Effector memory CD4-positive, alpha-beta T cell (primary cell): ENCODE measurements at regions not wholly inside any gene's neighbourhood (a gene's known extent, or its start where the extent isn't known, plus 50 kb on each side); places are given as distances from the start of the nearest gene placed in this dataset.

ENCODE experiments used
- DNase-seq, 3 donors: peaks; one replicate each; pipeline ENCODE4 v3.0.0-alpha.2; 2020
- H3K27ac ChIP-seq: 2 replicates; pipeline ENCODE4 v1.7.0; 2013; ENCODE audit warnings: mild to moderate bottlenecking, low read length, moderate library complexity; ENCODE audit not compliant: insufficient read depth, poor library complexity, severe bottlenecking
- H3K27me3 ChIP-seq: replicated peaks from 2 replicates; pipeline ENCODE4 v1.7.0; 2013; ENCODE audit warnings: mild to moderate bottlenecking, low read length; ENCODE audit not compliant: insufficient read depth, control insufficient read depth, poor library complexity, severe bottlenecking
- H3K36me3 ChIP-seq: 2 replicates; pipeline ENCODE4 v1.7.0; 2013; ENCODE audit warnings: mild to moderate bottlenecking, low read length, moderate library complexity; ENCODE audit not compliant: control insufficient read depth, insufficient read depth
- H3K4me1 ChIP-seq: 2 replicates; pipeline ENCODE4 v1.7.0; 2013; ENCODE audit warnings: low read length, mild to moderate bottlenecking; ENCODE audit not compliant: control insufficient read depth, insufficient read depth, poor library complexity, severe bottlenecking
- H3K4me3 ChIP-seq: 2 replicates; pipeline ENCODE4 v1.7.0; 2013; ENCODE audit warnings: low read length, low read depth, mild to moderate bottlenecking; ENCODE audit not compliant: insufficient read depth, poor library complexity, severe bottlenecking
- H3K9me3 ChIP-seq: 2 replicates; pipeline ENCODE4 v1.7.0; 2013; ENCODE audit warnings: mild to moderate bottlenecking, low read length, moderate library complexity; ENCODE audit not compliant: control insufficient read depth

DNA sequence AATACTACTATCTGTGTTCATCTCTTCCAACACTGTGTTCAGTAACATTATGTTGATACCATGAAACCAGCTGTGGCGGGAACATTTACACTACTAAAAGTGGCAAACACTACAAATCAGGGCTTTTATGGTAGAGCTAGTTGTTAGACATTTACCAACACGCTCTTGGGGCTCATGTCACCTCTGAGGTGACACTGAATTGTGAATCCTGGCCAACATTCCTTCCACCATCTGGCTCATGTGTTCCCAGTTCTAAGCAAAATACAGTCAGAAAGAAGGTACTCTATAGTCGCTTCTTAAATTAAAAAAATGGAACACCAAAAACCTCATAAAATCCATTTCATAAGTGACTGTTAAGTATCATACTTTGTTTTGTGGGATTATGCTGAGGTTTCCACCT, 436.6 kb downstream of the FUT8 start:
- no peak for DNase-seq
- Histone ChIP-seq H3K4me1 (peaks cover 66% of the 10 kb centered on the region), H3K4me3 (no peak overlapping the region)

DNA sequence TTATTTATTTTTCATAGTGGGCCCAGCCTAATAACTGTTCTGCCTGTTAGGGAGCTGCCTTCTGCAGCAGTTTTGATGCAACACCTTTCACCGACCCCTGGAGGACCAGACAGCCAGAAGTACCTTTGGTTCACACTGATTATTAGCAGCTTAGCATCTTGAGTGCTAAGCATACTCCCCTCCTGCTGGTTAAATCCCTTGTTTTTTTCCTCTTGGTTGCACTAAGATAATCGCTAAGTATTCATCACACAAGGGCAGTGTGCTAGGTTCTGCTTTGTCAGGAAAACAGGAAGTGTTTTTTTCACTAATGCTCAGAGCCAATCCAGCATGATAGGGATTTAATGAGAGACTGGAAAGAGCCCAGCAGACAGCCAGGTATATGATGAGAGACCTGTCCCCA, 437.0 kb downstream of the FUT8 start:
- H3K4me3 ChIP-seq: no peak overlapping the region
- no peaks in the 10 kb centered on the region for H3K9me3 ChIP-seq
- peaks cover 65% of the 10 kb centered on the region for H3K4me1 ChIP-seq
- DNase-seq: no peak
- H3K36me3 ChIP-seq: no peaks in the 10 kb centered on the region
- H3K27ac ChIP-seq: peak overlapping the region; percentile 48
- H3K27me3 ChIP-seq: no peaks in the 10 kb centered on the region

More for the DNA sequence above, 436.6 kb downstream of the FUT8 start:
- no peaks in the 10 kb centered on the region for H3K36me3 ChIP-seq
- H3K27ac ChIP-seq: peak overlapping the region; percentile 48
- no peaks in the 10 kb centered on the region for H3K27me3 ChIP-seq
- H3K9me3 ChIP-seq: no peaks in the 10 kb centered on the region

DNA sequence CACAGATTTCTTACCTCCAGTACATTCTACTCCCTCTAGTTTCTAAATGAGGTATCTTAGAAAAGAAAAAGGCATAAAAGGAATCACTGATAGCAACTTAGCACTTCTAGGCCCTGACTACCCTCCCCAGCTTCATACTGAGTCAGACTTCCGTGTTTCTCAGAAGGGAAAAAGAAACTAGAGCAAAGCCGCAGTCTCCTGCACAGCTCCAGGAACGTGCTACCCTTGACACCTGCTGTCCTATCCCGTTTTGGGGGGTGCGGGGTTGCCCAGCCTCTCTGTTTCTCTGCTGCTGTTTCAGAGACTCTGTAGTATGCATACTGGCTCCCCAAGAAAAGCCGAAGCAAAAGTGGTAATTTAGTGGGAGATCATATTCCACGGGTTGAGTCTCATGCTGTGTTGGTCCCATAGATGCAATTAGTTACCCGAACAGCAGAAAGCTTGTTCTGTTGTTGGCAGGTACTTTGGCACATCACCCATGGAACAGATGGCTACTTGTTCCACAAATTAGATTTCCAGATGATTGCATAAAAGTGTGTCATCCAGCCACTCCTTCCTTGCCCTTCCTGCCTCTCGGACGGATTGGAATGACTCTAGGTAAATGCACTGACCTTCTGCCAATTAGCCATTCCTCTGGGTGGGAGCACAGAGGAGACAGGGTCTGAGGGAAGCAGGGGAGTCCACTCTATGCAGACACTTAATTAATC, 438.1 kb downstream of the FUT8 start:
- no peaks in the 10 kb centered on the region for H3K9me3 ChIP-seq
- peak overlapping the region; percentile 48 for H3K27ac ChIP-seq
- H3K36me3 ChIP-seq: no peaks in the 10 kb centered on the region
- no peak overlapping the region for H3K4me3 ChIP-seq
- peak; percentile 18 to 36 (median 31) for DNase-seq
- peaks cover 56% of the 10 kb centered on the region for H3K4me1 ChIP-seq
- H3K27me3 ChIP-seq: no peaks in the 10 kb centered on the region

DNA sequence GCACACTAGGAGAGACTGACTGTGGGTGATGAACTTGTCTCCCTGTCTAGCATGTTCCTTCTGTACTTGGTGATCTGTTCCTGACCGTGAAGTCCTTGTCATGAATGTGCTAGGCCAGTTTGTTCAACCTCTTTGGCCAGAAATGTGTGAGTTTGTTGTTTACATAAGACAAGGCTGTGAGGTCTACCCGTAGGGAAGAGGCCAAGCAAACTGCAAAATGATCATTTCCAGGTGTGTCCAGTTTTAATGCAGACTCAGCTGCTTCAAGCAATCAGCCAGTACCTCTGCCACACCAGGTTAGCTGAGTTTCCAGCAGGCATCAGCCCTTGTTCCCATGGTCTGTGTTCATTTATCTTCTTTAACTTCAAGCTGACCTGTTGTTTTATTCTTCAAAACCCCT, 440.2 kb downstream of the FUT8 start:
- Histone ChIP-seq H3K27me3 (no peaks in the 10 kb centered on the region), H3K36me3 (no peaks in the 10 kb centered on the region), H3K4me1 (peaks cover 44% of the 10 kb centered on the region), H3K4me3 (no peak overlapping the region), H3K9me3 (no peaks in the 10 kb centered on the region), H3K27ac (no peak overlapping the region)
- no peak for DNase-seq

DNA sequence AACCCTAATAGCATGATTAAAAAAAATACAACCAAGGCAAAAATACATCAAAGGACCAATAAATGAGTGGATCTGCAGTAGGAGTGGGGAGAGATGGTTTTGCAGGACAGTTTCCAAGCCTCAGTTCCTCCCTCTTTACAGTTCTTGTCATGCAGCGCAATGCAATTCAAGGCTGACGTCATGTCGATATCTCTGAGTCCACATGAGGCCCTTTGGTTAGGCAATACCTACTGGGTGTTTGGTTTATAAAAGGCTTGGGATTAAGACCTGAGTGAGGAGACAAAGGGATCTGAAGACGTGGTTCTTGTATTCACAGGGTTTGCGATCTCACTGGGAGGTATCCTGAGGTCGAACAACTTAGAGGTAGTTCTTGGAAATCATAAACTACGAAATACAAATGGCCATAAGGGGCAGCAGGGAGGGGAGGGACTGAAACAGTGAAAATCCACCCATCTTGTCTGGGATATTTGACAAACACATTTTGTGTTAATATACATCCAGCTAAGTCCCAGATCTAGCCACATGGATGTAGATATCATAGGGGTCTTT, 441.0 kb downstream of the FUT8 start:
- DNase-seq: no peak
- peaks cover 38% of the 10 kb centered on the region for H3K4me1 ChIP-seq
- H3K27me3 ChIP-seq: no peaks in the 10 kb centered on the region
- no peak overlapping the region for H3K27ac ChIP-seq
- H3K9me3 ChIP-seq: no peaks in the 10 kb centered on the region
- no peak overlapping the region for H3K4me3 ChIP-seq
- no peaks in the 10 kb centered on the region for H3K36me3 ChIP-seq

DNA sequence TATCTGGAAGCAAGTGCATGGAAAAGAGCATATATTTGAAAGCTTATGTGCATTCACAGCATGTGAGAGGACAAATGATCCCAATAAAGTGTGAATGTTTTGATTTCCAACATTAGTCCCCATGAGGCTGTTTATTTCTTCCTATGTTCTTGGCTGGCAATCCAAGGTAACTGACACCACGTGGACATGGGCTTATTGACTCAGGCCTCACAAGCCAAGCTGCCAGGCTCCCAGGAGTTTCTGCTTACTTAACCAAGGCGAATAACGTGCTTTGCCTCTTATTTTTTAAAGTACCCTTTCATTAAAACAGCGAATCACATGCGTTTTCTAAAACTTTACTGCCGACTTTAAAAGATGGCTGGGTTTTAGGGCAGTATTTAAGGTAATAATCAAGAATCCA, 441.7 kb downstream of the FUT8 start:
- Histone ChIP-seq H3K36me3 (no peaks in the 10 kb centered on the region), H3K9me3 (no peaks in the 10 kb centered on the region), H3K27me3 (no peaks in the 10 kb centered on the region), H3K4me1 (peaks cover 32% of the 10 kb centered on the region), H3K27ac (no peak overlapping the region), H3K4me3 (no peak overlapping the region)
- no peak for DNase-seq

DNA sequence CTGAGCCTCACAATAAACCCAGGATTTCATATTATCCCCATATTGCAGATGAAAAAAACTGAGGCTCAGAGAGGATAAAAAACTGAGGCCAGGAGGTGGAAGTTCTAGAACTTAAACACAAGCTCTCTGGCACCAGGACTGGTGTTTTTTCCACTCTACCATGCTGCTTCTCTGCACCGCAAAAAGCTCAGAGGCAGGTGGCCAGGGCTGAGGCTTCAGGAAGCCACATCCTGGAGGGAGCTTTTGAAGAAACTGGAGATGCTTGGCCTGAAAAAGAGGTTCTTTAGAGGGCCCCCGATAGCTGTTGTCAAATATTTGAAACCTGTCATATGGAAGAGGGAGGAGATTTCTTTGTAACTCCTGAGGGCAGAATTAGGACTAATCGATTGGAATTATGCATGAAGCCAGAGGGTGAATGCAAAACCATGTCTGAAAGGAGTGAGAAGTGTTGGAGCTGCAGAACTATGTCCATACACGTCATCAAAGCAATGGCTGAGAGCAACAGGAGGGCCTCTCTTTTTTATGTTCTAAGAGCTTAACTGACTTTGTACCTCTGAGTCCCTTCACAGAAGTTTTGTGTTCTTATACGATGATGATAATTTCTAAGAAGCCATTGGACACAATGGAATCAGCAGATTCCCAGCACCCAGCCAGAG, 448.6 kb downstream of the FUT8 start:
- H3K4me1 ChIP-seq: peaks cover 19% of the 10 kb centered on the region
- no peaks in the 10 kb centered on the region for H3K36me3 ChIP-seq
- H3K27me3 ChIP-seq: no peaks in the 10 kb centered on the region
- H3K9me3 ChIP-seq: no peaks in the 10 kb centered on the region
- no peak for DNase-seq
- no peak overlapping the region for H3K4me3 ChIP-seq
- H3K27ac ChIP-seq: no peak overlapping the region

DNA sequence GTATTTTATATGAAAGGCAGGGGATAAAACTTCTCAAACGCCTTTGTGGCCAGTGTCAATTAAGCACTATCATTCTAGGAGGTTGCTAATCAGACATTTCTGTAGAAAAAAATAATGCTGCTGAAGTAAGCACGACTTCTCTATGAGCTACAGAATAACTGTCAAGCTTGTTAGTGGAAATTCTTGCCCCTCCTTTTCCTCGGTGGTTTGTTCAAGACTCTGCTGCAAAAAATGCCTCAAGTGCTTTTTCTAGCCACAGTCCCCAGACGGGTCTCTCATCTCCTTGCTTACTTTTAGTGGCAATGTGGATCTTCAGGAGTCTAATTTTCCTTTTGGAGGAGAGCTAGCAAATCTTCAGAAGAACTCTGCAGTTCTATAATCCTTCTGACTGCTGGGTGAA, 452.0 kb downstream of the FUT8 start:
- Histone ChIP-seq H3K4me1 (peaks cover 19% of the 10 kb centered on the region), H3K27me3 (no peaks in the 10 kb centered on the region), H3K4me3 (no peak overlapping the region), H3K36me3 (no peaks in the 10 kb centered on the region), H3K27ac (no peak overlapping the region), H3K9me3 (no peaks in the 10 kb centered on the region)
- DNase-seq: no peak

DNA sequence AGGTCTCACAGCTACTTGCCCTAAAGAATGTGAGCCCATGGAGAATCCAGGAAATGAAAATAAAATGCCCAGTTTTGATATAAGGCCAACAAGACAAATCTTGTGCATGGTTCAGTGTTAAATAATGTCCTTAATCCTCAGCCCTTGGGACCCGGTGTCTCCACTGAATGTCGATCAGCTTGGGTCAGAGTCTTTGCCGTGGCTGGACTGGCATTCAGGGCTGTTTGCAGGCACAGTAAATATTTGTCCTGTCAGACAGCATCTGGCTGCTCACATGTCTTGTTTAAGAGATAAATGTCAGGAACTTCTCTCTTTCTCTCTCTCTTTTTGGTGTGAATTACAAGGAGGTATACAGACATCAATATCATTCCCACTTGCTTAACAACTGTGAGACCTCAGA, 452.5 kb downstream of the FUT8 start:
- H3K4me3 ChIP-seq: no peak overlapping the region
- H3K27ac ChIP-seq: no peak overlapping the region
- H3K9me3 ChIP-seq: no peaks in the 10 kb centered on the region
- H3K4me1 ChIP-seq: peaks cover 19% of the 10 kb centered on the region
- no peak for DNase-seq
- no peaks in the 10 kb centered on the region for H3K27me3 ChIP-seq
- no peaks in the 10 kb centered on the region for H3K36me3 ChIP-seq

DNA sequence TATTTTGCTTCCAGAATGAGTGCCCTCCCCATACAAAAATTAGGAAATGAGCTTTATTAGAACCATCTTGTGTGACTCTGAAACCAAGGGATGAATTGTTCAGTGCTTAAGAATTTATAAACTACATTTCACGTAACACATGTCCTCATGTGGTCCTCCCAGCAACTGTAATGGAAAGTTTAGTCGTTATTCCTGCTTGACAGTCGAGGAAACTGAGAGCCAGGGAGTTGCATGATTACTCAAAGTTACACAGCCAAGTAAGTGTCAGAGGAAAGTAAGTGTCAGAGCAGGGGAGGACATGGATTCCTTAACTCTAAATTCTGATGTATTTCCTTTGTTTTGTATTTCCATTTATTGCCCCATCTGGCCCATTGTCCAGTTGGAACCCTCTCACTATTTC, 453.9 kb downstream of the FUT8 start:
- no peak for DNase-seq
- H3K36me3 ChIP-seq: no peaks in the 10 kb centered on the region
- no peaks in the 10 kb centered on the region for H3K9me3 ChIP-seq
- no peak overlapping the region for H3K4me3 ChIP-seq
- peaks cover 10% of the 10 kb centered on the region for H3K4me1 ChIP-seq
- no peaks in the 10 kb centered on the region for H3K27me3 ChIP-seq
- no peak overlapping the region for H3K27ac ChIP-seq
